SU-DHL-6 (cell line): ENCODE measurements at regions not wholly inside any gene's neighbourhood (a gene's known extent, or its start where the extent isn't known, plus 50 kb on each side); places are given as distances from the start of the nearest gene placed in this dataset.

ENCODE experiments used
- CTCF ChIP-seq: fragments of 200-600 bp; sonication (generic); IDR thresholded peaks from one replicate; pipeline ENCODE4 v1.5.1; 2017; ENCODE audit warnings: antibody characterized with exemption, mild to moderate bottlenecking, low read length, moderate library complexity; ENCODE audit not compliant: insufficient read depth, poor library complexity, severe bottlenecking
- EZH2phosphoT487 ChIP-seq: fragments of 200-600 bp; sonication (generic), shearing (Covaris generic); conservative IDR thresholded peaks from 2 replicates; pipeline ENCODE4 v1.6.1; 2018; ENCODE audit warnings: mild to moderate bottlenecking, antibody characterized with exemption, low read length, moderate library complexity, mixed read lengths

DNA sequence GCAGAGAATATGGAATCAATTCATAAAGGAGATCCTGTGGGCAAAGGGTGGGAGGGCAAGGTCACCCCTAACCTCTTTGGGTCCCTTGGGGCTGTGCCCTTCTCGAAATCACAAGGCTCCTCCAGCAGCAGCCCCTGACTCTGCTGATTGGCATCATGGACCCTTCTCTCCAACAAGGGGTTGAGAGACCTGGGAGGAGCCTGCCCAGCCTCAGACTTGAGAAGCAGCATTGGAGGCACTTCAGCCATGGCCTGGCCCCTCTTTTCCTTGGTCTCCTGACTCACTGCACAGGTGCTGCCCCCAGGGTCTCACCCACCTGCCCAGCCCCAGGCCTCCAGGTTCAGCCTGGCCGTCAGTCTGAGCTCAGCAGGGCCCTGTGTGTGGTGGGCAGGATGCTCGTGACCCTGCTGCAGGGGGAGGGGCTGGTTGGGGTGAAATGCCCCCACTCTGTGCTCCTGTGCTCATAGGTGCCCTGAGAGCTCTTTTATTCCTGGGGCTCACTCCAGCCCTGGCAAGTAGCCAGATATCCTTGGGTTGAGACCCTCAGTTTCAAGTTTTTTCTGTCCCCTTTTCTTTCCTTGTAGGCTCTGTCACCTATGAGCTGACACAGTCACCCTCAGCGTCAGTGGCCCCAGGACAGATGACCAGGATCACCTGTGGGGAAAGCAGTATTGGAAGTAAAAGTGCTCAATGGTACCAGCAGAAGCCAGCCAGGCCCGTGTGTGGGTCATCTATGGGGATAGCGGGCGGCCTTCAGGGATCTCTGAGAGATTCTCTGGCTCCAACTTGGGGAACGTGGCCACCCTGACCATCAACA, 110.8 kb downstream of the GGTLC2 start:
- TF ChIP-seq CTCF (no peak), EZH2phosphoT487 (no peak)
